GM12892 (cell line): ENCODE measurements at regions not wholly inside any gene's neighbourhood (a gene's known extent, or its start where the extent isn't known, plus 50 kb on each side); places are given as distances from the start of the nearest gene placed in this dataset.
"Not testable (repeated sequence)": the region's sequence is repeated elsewhere in the genome, so short reads cannot be mapped to it uniquely, and the experiment has no call there.

ENCODE experiments used
- DNase-seq: peaks from one replicate; pipeline ENCODE4 v3.0.0; 2011; ENCODE audit not compliant: insufficient read length
- FAIRE-seq: peaks from 2 replicates; lab custom pipeline; 2011; peaks lifted over from hg19 to GRCh38; lab: Jason Lieb, UNC
- POLR2A ChIP-seq: IDR thresholded peaks from 2 replicates; pipeline ENCODE4 v1.6.1; 2011; ENCODE audit warnings: low read depth, low read length, control low read depth
- POLR2AphosphoS5 ChIP-seq: IDR thresholded peaks from 2 replicates; pipeline ENCODE4 v1.6.1; 2011; ENCODE audit warnings: low read depth, low read length, control low read depth
- TAF1 ChIP-seq: IDR thresholded peaks from 2 replicates; pipeline ENCODE4 v1.6.1; 2011; ENCODE audit warnings: low read depth, mild to moderate bottlenecking, control low read depth, low read length, borderline replicate concordance

DNA sequence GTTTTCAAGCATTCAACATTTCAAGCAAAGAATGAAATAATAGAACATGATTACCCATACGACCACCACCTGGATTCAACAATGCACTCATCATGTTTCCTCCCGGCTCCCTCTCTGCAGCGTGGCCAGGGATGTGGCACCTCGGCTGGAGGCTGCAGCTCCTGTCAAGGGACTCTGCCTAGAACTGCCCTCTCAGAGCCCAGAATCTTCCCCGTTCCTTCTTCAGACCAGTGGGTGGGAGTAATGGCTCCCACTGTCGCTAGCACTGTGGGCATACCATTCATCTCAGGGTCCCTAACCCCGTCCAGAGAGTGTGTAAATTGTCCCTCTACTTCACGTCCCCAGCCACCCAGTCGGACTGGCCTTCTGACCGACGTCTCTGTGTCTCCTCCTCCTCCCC lies 118.6 kb upstream of the COL5A1 start:
- no peak for DNase-seq
- no peak for TF ChIP-seq POLR2A
- no peak for FAIRE-seq

DNA sequence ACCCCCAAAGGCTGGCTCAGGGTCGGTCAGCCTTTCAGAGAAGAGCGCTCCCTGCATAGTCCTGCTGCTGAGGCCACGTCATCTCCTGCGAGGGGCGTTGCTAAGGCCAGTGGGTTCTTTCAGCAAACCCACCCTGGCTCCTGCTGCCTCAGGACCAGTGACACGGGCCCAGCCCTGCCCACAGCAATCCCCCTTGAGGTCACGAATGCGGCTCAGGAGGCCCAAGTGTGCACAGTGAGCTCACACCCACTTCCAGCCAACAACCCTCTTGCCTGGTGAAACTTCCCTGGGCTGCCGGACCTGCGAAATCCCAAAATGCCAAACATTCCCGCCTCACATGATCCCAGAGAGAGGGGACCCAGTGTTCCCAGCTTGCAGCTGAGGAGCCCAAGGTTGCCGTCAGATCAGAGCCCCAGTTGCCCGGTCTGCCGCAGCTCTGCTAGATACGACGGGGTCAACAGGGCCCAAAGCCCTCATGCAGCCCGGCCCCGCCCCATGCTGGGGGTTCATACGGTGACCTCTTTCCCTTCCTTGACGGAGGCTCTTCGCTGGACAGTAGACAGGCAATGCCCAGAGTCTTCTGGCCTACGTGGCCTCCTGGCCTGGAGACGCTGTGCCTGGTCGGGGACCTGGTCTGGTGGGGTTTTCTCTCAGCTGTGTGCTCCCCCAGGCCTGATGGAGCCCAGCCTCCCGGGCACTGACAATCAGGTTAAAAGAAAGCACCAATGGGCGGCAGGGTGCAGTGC lies 116.4 kb upstream of the COL5A1 start:
- no peak for DNase-seq
- TF ChIP-seq POLR2AphosphoS5 (no peak), POLR2A (no peak), TAF1 (no peak)
- FAIRE-seq: no peak

DNA sequence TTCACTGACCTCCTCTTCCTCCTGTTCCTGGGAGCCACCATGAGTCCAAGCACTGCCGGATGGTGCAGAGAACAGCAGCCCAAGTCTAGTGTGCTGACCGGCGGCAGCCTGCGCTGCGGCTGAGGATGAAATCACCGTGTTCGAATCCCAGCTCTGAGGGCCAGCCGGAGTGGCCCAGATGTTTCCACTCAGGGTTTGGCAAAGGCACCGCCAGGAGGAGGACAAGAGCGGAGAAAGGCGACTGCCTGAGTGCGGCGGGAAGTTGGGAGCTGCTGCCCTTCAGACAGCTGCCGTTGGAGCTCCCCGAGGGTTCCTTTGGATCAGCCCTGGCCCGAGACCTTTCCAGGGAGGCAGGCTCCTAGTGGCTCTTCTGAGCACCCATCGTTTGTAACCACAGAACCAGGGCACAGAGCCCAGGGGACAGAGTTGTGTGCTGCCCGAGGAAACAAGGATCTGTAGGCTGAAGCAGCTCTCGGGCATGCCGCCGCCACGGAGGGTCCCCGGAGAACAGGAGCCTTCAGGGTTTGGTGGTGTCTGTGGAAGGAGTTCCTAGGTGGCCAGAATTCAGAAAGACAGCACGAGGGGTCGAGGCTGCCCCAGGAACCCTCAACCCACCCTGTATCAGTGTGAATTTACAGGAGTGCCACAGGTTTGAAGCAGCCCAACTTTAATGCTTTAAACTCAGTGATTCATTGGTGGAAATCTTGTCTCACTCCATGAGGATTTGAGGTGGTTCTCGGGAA lies 115.6 kb upstream of the COL5A1 start:
- TF ChIP-seq POLR2A (no peak), POLR2AphosphoS5 (no peak), TAF1 (no peak)
- DNase-seq (no peak), FAIRE-seq (no peak)

DNA sequence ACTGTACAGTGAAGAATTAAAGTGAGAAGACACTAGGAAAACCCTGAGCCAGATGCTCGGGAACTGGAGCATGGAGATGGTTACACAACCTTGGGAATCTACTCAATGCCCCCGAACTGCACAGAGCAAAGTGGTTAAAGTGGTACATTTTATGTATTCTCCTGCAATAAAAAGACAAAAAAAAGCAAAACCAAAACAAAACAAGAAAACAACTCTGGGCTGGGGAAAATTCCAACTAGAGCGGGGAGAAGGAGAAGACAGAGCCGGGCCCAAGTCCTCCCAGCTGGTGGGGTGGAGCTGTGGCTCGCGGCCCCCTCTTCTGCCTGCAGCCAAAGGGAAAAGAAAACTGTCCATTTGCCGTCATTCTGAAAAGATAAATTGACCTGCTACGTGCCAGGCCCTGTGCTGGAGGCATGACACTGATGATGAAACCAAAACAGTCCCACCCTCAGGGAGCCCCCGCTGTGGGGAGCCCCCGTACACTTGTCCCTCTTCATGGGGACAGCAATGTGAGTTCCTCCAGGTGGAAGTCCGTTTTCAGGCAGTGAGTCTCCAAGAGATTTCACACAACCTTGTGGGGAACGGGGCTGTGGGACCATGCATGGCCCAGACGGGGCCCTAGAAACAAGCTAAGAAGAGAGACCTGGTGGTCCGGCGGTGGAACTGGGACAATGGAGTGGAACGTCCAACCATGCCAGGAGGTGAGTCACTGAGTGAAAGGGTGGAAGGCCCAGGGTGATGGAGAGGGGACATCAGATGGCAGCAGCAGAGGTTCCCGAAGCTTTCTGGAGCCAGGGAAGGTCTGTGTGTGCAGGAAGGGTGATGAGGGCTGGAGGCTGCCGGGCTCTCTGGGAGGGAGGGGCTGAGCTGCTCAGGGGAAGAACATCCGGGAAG lies 114.8 kb upstream of the COL5A1 start:
- FAIRE-seq (no peak), DNase-seq (no peak)
- TF ChIP-seq POLR2AphosphoS5 (no peak), POLR2A (no peak), TAF1 (no peak)

DNA sequence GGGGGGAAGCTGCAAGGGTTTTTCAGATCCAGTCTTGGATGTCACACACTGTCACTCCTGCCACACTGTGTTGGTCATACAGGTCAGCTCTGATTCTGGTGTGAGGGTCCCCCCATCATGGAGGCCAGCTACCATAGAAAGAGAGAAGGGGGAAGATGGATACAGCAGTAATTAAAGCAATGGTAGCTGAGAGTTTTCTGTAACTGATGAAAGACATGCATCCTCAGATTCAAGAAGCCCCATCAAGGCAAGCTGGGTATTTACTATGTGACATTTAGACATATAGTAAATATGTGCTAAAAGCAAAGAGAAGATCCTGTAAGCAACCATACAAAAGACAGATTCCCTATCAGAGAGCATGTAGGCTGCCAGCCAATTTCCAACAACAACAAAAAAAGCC lies 110.9 kb upstream of the COL5A1 start:
- TF ChIP-seq TAF1 (no peak), POLR2AphosphoS5 (no peak)
- FAIRE-seq: no peak
- no peak for DNase-seq

DNA sequence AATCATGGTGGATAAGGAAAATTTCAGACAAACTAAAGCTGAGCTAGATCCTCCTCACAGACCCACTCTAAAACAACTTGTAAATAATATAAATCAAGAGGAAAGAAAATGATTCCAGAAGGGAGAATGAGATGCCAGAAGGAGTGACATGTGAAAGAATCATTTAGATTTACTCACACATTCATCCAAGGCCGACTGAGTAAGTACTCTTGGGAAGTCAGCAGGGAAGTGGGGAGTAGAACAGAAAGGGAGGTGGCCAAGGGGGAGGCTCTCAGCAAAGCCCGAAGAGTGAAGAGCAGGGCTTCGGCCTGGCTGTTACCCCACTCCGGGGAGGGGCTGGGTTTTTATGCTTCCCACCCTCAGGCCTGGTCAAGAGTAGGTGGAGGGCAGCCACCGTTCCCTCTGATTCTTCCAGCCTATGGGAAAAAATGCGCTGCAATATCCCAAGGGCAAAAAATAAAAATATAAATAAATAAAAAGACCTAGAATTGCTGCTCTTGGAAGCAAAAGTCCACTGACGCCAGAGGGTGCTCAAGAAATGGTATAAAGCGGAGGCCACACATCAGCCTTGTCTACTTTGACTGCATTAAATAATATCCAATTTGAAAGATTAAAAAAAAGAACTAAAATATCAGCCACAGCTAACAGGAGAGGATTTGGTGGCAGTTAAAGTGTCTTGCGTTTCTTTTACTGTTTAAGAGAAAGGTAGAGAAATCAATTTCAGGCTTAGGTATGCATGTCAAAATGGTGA lies 110.2 kb upstream of the COL5A1 start:
- TF ChIP-seq TAF1 (no peak), POLR2A (no peak), POLR2AphosphoS5 (no peak)
- FAIRE-seq: no peak
- no peak for DNase-seq

DNA sequence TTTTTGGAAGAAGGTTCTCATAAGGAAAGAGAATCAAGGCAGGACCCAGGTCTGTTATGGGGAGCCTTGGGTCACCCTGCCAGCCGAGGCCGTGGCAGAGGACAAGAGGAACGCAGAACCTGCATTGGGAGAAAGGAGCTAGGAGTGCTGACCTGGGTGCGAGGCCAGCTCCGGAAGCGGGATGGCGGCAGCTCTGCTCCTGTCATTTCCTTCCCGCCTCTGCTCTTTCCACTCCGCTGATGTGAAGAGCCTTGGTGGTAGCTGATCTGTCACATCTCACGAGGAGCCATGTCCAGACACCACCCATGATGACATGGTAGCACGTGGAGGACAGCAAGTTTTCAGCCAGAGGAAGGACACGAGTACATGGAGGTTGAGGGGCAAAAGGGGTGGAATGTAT lies 109.5 kb upstream of the COL5A1 start:
- DNase-seq (no peak), FAIRE-seq (no peak)
- TF ChIP-seq TAF1 (no peak), POLR2AphosphoS5 (no peak), POLR2A (no peak)

DNA sequence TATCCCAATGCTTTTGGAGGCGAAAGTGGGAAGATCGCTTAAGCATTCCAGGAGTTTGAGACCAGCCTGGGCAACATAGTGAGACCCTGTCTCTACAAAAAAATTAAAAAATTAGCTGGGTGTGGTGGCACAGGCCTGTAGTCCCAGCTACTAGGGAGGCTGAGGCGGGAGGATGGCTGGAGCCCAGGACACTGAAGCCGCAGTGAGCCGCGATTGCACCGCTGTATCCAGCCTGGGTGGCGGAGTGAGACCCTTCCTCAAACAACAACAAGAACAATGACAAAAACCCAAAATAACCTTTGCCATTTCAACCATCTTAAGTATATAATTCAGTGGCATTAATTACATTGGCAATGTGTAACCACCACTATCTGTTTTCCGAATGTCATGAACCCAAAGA lies 108.9 kb upstream of the COL5A1 start:
- FAIRE-seq, DNase-seq: not testable (repeated sequence)

DNA sequence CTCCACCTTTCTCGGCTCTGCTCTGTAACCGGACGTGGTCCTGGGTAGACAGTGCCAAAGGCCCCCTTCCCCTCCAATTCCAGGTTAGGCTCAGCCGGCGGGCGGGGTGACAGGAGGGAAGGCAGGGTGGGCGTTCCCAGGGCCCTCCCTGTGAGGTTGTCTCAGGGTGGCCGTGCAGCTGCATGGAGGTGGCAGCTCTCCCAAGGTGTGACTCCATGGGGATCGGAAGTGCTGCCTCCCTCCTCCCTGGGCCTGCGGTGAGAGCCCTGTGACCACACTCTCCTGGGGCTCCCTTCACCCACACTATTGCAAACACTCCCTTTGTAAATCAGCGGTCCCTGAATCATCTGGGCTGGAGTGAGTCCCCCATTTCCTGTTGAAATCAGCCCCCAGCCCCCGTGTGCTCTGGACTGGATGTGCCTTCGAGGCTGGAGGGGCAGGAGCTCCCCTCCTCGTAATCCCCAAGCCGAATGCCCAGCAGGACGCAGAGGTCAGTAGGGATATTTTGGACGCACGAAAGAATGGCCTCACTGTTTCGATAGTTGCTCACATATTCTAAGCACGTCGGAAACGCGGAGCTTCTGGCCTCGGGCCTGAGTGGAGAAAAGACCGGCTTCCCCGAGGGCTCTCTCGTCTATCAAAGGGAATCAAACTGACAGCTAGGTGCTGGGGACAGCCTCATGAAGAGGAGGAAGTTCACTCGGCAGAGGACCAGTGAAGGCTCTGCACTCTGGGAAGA lies 107.6 kb upstream of the COL5A1 start:
- DNase-seq (no peak), FAIRE-seq (no peak)
- TF ChIP-seq TAF1 (no peak), POLR2AphosphoS5 (no peak), POLR2A (no peak)

DNA sequence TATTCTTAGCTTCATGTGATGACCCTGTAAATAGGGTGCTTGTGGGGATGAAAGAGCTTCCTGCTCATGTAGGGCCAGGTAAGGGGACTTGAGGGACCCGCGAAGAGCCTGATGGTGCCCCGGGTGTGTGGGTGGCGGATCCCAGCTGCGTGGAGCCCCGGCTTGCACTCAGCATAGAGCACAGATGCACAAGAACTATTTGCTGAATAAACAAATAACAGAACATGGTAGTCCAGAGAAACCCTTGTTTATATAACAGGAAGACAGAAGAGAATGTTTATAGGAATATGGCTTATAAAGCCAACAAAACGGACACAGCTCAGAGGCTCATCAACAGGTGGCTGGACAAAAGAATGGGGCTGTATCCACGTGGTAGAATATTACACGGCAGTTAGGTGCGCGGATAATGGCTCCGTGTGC lies 106.9 kb upstream of the COL5A1 start:
- TF ChIP-seq POLR2AphosphoS5 (no peak), POLR2A (no peak), TAF1 (no peak)
- FAIRE-seq: no peak

DNA sequence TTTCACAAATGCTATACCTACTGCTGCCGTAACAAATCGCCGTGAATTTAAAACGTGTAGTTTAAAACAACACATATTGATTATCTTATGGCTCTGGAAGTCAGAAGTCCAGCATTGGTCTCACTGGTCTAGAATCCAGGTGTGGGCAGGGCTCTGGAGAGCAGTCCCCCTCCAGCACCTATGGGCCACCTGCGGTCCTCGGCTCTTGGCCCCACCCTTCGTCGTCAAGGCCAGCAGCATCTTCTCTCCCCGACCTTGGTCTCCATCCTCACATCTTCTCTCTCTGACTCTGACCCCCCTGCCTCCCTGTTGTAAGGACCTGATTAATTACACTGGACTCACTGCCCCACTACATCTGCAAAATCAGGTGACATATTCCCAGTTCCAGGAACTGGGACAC lies 106.4 kb upstream of the COL5A1 start:
- FAIRE-seq (no peak), DNase-seq (no peak)
- no peak for TF ChIP-seq TAF1
- no peak for TF ChIP-seq POLR2AphosphoS5
- TF ChIP-seq POLR2A: no peak

More for the DNA sequence above, 106.9 kb upstream of the COL5A1 start:
- DNase-seq: no peak
